Kidney (tissue), 13 donors: ENCODE measurements at regions not wholly inside any gene's neighbourhood (a gene's known extent, or its start where the extent isn't known, plus 50 kb on each side); places are given as distances from the start of the nearest gene placed in this dataset.

Source experiments
- DNase-seq, 5 donors: peaks; one replicate each; pipeline ENCODE4 v3.0.0-alpha.2; 2013 to 2020
- FAIRE-seq: peaks from 2 replicates; lab custom pipeline; 2012; peaks lifted over from hg19 to GRCh38; lab: Jason Lieb, UNC
- H3K27ac ChIP-seq, 2 donors: one replicate each; pipeline ENCODE4 v1.7.0; 2013; ENCODE audit warnings: low read depth in 2 of 2, low read length in 2 of 2, inconsistent platforms in 1 of 2
- H3K27me3 ChIP-seq: one replicate; pipeline ENCODE4 v1.7.1; 2013; ENCODE audit warnings: low read length, inconsistent platforms; ENCODE audit not compliant: control insufficient read depth, insufficient read depth
- H3K36me3 ChIP-seq, 3 donors: one replicate each; pipeline versions ENCODE4 v1.7.0 to v1.7.1; 2013; ENCODE audit warnings: low read length in 3 of 3, control low read depth in 1 of 3, inconsistent platforms in 1 of 3; ENCODE audit not compliant: insufficient read depth in 3 of 3, control insufficient read depth in 2 of 3
- H3K4me1 ChIP-seq, 3 donors: one replicate each; pipeline versions ENCODE4 v1.7.0 to v1.7.1; 2013; ENCODE audit warnings: low read length in 3 of 3, inconsistent platforms in 1 of 3, low read depth in 1 of 3; ENCODE audit not compliant: control insufficient read depth in 2 of 3, insufficient read depth in 2 of 3
- H3K4me3 ChIP-seq, 3 donors: one replicate each; pipeline versions ENCODE4 v1.7.0 to v1.8.1; 2013; ENCODE audit warnings: low read length in 3 of 3, control low read depth in 1 of 3, inconsistent platforms in 1 of 3
- H3K9ac ChIP-seq, 3 donors: one replicate each; pipeline versions ENCODE4 v1.7.0 to v1.7.1; 2013; ENCODE audit warnings: low read length in 3 of 3, control low read depth in 1 of 3, inconsistent platforms in 1 of 3
- H3K9me3 ChIP-seq, 3 donors: one replicate each; pipeline versions ENCODE4 v1.7.0 to v1.7.1; 2013; ENCODE audit warnings: low read length in 3 of 3, control low read depth in 1 of 3, inconsistent platforms in 1 of 3; ENCODE audit not compliant: control insufficient read depth in 2 of 3, insufficient read depth in 1 of 3
- intact Hi-C: fragments of 100-400 bp; cut with DNase I; formaldehyde crosslinking; loops from one replicate; pipeline ENCODE4 v1.11.1; 2022
- TF ChIP-seq, protein P1 (sequence below): IDR thresholded peaks from 3 replicates; pipeline ENCODE4 v1.5.1; 2012; ENCODE audit warnings: mild to moderate bottlenecking, moderate library complexity, borderline replicate concordance; ENCODE audit not compliant: insufficient read depth; ENCODE audit errors: extremely low read depth
- donor health status: control.
- donor health status: control.
- donor health status: control.
- donor health status: control.
- donor health status: control.
- donor health status: DM: yes; HTN: yes; CAD: no.
- donor health status: Normal renal cell carcinoma (clear cell type).

GRCh38 chr3:95280711-95281352 lies 1218.0 kb downstream of the NSUN3 start:
- intact Hi-C loops = no loop called here
- Histone ChIP-seq H3K9ac (no peak overlapping the region), H3K4me3 (no peak overlapping the region), H3K27ac (no peak overlapping the region), H3K9me3 (peaks cover 0 to 6% (median 0%) of the 10 kb centered on the region in 3 donors), H3K36me3 (no peaks in the 10 kb centered on the region), H3K27me3 (no peaks in the 10 kb centered on the region), H3K4me1 (no peaks in the 10 kb centered on the region)
- FAIRE-seq (no peak), DNase-seq (no peak)
- TF ChIP-seq, protein P1, sequence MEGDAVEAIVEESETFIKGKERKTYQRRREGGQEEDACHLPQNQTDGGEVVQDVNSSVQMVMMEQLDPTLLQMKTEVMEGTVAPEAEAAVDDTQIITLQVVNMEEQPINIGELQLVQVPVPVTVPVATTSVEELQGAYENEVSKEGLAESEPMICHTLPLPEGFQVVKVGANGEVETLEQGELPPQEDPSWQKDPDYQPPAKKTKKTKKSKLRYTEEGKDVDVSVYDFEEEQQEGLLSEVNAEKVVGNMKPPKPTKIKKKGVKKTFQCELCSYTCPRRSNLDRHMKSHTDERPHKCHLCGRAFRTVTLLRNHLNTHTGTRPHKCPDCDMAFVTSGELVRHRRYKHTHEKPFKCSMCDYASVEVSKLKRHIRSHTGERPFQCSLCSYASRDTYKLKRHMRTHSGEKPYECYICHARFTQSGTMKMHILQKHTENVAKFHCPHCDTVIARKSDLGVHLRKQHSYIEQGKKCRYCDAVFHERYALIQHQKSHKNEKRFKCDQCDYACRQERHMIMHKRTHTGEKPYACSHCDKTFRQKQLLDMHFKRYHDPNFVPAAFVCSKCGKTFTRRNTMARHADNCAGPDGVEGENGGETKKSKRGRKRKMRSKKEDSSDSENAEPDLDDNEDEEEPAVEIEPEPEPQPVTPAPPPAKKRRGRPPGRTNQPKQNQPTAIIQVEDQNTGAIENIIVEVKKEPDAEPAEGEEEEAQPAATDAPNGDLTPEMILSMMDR = no peak

DNA sequence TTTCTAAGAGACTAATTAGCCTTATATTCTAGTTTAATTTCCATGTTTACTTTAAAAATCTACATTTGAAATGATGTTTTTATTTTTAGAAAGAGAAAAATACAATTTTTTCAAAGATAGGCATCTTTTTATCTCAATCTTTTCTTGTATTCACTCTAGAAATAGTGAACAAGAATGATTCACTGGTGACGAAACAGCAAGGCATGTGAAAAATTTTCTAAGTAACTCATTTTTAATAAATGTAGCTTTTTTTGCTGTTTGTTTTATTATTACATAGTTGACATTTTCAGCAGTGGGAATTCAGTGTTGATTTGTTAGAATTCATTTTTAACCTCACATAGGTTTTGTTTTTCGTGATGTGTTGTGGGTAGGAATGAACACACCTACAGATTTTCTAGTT lies 1226.4 kb downstream of the NSUN3 start:
- no peak overlapping the region for H3K4me3 ChIP-seq
- TF ChIP-seq, protein P1 = no peak
- DNase-seq (no peak), FAIRE-seq (no peak)
- H3K27me3 ChIP-seq = no peaks in the 10 kb centered on the region
- intact Hi-C loops = no loop called here
- H3K9ac ChIP-seq = no peak overlapping the region
- no peaks in the 10 kb centered on the region for H3K9me3 ChIP-seq
- no peaks in the 10 kb centered on the region for H3K4me1 ChIP-seq
- no peak overlapping the region for H3K27ac ChIP-seq
- no peaks in the 10 kb centered on the region for H3K36me3 ChIP-seq

DNA sequence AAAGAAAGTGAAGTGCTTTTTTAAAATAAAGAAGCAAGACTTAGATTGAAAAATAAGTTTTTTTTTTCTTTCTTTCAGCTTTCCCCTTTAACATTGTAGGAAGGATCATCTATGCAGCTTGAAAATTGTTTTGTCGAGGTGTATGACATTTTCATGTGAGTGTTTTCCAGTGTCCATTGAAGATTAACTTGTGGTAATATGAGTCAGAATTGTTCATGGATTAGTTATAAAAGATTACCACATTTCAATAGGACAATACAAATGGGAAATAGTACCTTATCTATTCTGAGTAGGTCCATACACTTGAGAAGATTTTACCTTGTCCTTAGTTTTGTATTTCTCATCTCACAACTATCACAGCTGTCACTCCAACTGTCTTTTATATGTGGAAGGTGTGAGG lies 1234.7 kb downstream of the NSUN3 start:
- H3K9ac ChIP-seq = no peak overlapping the region
- no peak for FAIRE-seq
- intact Hi-C loops = no loop called here

More for the DNA sequence above, 1234.7 kb downstream of the NSUN3 start:
- no peaks in the 10 kb centered on the region for H3K4me1 ChIP-seq
- H3K9me3 ChIP-seq = no peaks in the 10 kb centered on the region
- TF ChIP-seq, protein P1 = no peak
- no peaks in the 10 kb centered on the region for H3K36me3 ChIP-seq
- no peak overlapping the region for H3K4me3 ChIP-seq
- H3K27me3 ChIP-seq = no peaks in the 10 kb centered on the region
- H3K27ac ChIP-seq = no peak overlapping the region
- no peak for DNase-seq
